ENCODE measurements at regions not wholly inside any gene's neighbourhood (a gene's known extent, or its start where the extent isn't known, plus 50 kb on each side); places are given as distances from the start of the nearest gene placed in this dataset.

- no peaks in the 10 kb centered on the region for H4K20me1 ChIP-seq (ENCODE audit: insufficient read depth)
- no peaks in the 10 kb centered on the region for H3K27me3 ChIP-seq (ENCODE audit: insufficient read depth)
- no peak for DNase-seq
- no peaks in the 10 kb centered on the region for H3K9me3 ChIP-seq
- no peaks in the 10 kb centered on the region for H3F3A ChIP-seq (replicated peaks; ENCODE audit: insufficient read depth)
- no peak overlapping the region for H3K9ac ChIP-seq
- ChIA-PET POLR2A (no interaction called here), CTCF (interaction anchor here (0.6 kb wide), 1 partner anchor 10 kb away, joined by 3 read pairs; no protein-coding TSS in a partner anchor)
- no peaks in the 10 kb centered on the region for H3K4me1 ChIP-seq (ENCODE audit: control insufficient read depth in 1 of 2, insufficient read depth in 2 of 2, low read depth in 1 of 2, low read length in 1 of 2)
- no peak overlapping the region for H3K4me2 ChIP-seq
- WGBS (ENCODE audit: low lambda C conversion rate), result 51% methylated on average over 4 of the region's 4 CpGs
- no peak overlapping the region for H2AFZ ChIP-seq (ENCODE audit: low read depth)
- no peaks in the 10 kb centered on the region for H3K9me2 ChIP-seq
- TF ChIP-seq ELF1 (IDR thresholded peaks at IDR 0.05) (no peak), MEF2A (IDR thresholded peaks at IDR 0.05; ENCODE audit: borderline replicate concordance, low read depth) (no peak), GABPA (IDR thresholded peaks at IDR 0.05; ENCODE audit: low read depth) (no peak), ZBTB33 (IDR thresholded peaks at IDR 0.05; ENCODE audit: borderline replicate concordance, low read depth) (no peak), EP300 (IDR thresholded peaks at IDR 0.05; ENCODE audit: borderline replicate concordance in 1 of 2, low read depth in 1 of 2, low read length in 1 of 2) (no peak), USF2 (IDR thresholded peaks at IDR 0.05; ENCODE audit: borderline replicate concordance, low read depth, low read length) (no peak), POLR2AphosphoS5 (IDR thresholded peaks at IDR 0.05; ENCODE audit: low read depth, low read length) (no peak), PBX3 (IDR thresholded peaks at IDR 0.05) (no peak), CHD2 (IDR thresholded peaks at IDR 0.05; ENCODE audit: low read length, partially characterized antibody) (no peak), RFX5 (IDR thresholded peaks at IDR 0.05; ENCODE audit: low read length) (no peak), REST (IDR thresholded peaks at IDR 0.05; ENCODE audit: low read depth, low read length) (no peak)
- no peaks in the 10 kb centered on the region for H3K36me3 ChIP-seq (replicated peaks in 1 of 2; ENCODE audit: control insufficient read depth in 1 of 2, insufficient read depth in 2 of 2, low read length in 1 of 2)
- H3K27ac ChIP-seq (ENCODE audit: low read depth in 2 of 2, low read length in 1 of 2), result no peak overlapping the region
- no peaks in the 10 kb centered on the region for H3K79me2 ChIP-seq (ENCODE audit: insufficient read depth)
- H3K4me3 ChIP-seq (ENCODE audit: low read depth in 2 of 2, low read length in 1 of 2), result no peak overlapping the region
Observed at GRCh38 chr2:212766921-212767320, 228.3 kb upstream of the ERBB4 start.
